Stimulated activated memory B cell treated with anti-CD40 and anti-IgM and Interleukin-4, amounts not matched to agents 10 μg/mL and 1 μg/mL and 100 μg/mL, for 72 hours (primary cell): ENCODE measurements at regions not wholly inside any gene's neighbourhood (a gene's known extent, or its start where the extent isn't known, plus 50 kb on each side); places are given as distances from the start of the nearest gene placed in this dataset.

Source experiments
- ATAC-seq: fragments of 150-1000 bp; cut with Tn5 transposase; 2 replicates; pipeline ENCODE4 v1.10.0; 2021
- H3K27ac Mint-ChIP-seq: one replicate; pipeline ENCODE4 v1.8.0; 2022; ENCODE audit warnings: mild to moderate bottlenecking, mixed read lengths
- H3K27me3 Mint-ChIP-seq: one replicate; pipeline ENCODE4 v1.8.0; 2022; ENCODE audit warnings: mixed read lengths
- H3K36me3 Mint-ChIP-seq: one replicate; pipeline ENCODE4 v1.8.0; 2022; ENCODE audit warnings: mixed read lengths
- H3K4me1 Mint-ChIP-seq: one replicate; pipeline ENCODE4 v1.8.0; 2022; ENCODE audit warnings: mixed read lengths
- H3K4me3 Mint-ChIP-seq: one replicate; pipeline ENCODE4 v1.8.0; 2022; ENCODE audit warnings: mild to moderate bottlenecking, moderate library complexity, mixed read lengths
- H3K9me3 Mint-ChIP-seq: one replicate; pipeline ENCODE4 v1.8.0; 2022; ENCODE audit warnings: mixed read lengths

DNA sequence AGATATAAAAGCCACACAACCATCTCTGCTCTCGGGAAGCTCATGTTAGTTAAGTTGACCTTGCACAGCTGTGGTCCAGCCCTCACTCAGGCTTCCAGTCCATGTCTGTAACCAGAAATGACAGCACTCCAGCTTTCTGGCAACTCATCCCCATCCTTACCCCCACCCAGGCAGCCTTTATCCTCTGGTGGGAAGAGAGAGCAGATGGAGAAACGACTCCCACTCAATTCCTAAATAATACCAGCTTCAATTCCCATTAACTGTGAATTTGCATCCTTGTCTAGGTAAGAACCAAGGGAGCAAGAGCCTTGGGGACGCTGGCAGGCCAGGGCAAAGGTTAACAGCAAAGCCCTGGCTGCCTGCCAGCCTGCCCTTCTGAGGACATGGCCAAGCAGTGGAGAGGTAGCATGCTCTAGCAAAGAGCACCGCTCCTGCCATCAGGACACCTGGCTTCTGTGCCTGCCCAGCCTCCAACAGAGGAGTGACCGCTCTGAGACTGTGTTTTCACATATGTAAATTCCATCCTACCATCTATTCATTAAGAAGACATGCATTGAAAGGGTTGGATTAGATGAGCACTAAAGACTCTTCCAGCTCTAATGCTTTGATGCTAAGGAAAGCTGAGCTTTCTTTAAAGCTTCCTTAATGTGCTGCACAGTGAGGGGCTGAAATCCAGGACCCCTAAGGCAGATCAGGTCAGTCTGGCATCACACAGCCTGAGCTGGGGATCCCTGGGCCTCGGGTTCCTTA is 236.1 kb downstream of the GRIN2B start:
- H3K27ac Mint-ChIP-seq, result no peak overlapping the region
- H3K9me3 Mint-ChIP-seq, result no peaks in the 10 kb centered on the region
- ATAC-seq, result no peak
- peaks cover 51% of the 10 kb centered on the region for H3K27me3 Mint-ChIP-seq
- no peaks in the 10 kb centered on the region for H3K36me3 Mint-ChIP-seq
- no peaks in the 10 kb centered on the region for H3K4me1 Mint-ChIP-seq
- H3K4me3 Mint-ChIP-seq, result no peak overlapping the region

DNA sequence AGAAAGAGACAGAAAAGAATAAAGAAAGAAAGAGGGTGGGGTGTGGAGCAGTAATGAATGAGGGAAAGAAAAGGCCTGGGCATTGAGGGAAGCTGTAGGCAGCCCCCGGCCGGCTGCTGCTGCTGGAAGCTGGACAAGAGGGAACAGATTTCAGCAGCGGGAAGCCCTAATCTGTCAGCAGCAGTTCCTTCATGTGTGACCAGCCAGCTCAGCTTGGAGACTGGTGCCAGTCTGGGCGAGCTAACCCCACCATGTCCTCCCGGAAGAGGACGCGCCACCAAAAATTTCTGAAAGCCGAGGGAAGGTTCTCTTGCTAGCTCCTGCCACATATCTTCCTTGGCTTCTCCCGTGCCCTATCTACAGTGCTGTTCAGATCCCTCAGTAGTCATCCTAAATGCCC is 236.8 kb downstream of the GRIN2B start:
- Mint-ChIP-seq H3K36me3 (no peaks in the 10 kb centered on the region), H3K27me3 (peaks cover 43% of the 10 kb centered on the region), H3K9me3 (no peaks in the 10 kb centered on the region), H3K4me3 (no peak overlapping the region), H3K27ac (no peak overlapping the region), H3K4me1 (peaks cover 5% of the 10 kb centered on the region)
- no peak for ATAC-seq

DNA sequence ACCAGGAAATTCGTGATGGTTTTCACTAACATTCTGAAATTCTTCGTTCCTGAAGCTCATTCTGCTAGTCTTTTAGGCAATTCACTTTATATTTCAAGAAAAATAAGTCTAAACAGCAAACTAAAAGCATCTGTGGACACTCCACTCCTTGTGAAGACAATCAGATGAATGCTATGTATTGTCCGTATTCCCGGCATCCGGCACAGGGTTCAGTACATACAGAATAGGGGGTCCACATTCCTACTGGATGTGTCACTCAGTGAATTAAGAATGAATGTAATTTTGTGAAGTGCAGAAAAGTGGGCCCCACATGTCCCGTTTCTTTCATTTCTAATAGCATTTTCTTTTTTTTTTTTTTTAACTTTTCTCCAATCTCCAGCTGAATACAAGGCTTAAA is 241.3 kb downstream of the GRIN2B start:
- Mint-ChIP-seq H3K4me1 (peaks cover 8% of the 10 kb centered on the region), H3K27me3 (peaks cover 24% of the 10 kb centered on the region), H3K27ac (no peak overlapping the region), H3K4me3 (no peak overlapping the region), H3K36me3 (no peaks in the 10 kb centered on the region), H3K9me3 (no peaks in the 10 kb centered on the region)
- no peak for ATAC-seq

DNA sequence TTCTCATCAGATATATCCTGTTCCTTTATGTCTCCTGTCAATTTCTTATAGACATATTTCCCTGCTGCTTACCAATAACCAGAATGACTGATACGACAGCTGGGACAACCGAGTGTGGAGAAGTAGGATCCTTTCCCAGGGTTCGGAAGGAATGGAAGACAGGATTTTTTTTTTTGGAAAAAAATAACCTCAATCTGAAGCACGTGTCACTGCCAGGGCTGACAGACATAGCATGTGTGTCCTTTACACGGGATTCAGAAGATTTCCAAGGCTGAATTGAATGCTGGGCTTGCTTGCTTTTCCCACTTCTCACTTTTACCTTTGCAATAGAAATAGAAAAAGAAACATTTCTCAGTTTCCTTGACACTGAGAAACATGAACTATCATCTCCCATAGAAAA is 245.7 kb downstream of the GRIN2B start:
- Mint-ChIP-seq H3K27me3 (peaks cover 11% of the 10 kb centered on the region), H3K4me1 (peaks cover 8% of the 10 kb centered on the region), H3K9me3 (no peaks in the 10 kb centered on the region), H3K36me3 (no peaks in the 10 kb centered on the region), H3K27ac (no peak overlapping the region), H3K4me3 (no peak overlapping the region)
- ATAC-seq, result no peak

DNA sequence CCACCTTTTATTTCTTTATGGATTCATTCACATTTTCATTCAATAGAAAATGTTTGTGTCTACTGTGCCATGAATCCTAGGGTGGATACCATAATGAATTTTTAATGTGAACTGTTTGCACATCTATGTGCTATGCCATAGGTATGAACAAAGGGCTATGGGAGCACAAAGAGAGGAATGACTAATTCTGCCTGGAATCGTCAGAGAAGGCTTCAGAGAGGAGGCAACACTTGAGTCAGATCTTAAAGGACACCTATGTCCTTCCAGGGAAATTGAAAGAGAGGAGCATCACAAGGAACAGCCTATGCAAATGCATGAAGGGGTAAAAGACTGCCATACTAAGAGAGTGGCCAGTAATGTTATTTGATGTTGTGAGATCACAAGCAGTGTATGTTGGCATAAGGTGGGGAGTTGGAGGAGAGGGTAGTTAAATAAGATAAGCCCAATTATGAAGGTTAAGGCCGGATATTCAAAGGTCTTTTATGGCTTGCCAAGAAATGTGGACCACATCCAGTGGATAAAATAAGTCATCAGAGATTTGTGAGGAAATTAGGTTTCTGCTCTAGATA is 246.7 kb downstream of the GRIN2B start:
- Mint-ChIP-seq H3K4me1 (peaks cover 5% of the 10 kb centered on the region), H3K27me3 (peaks cover 15% of the 10 kb centered on the region), H3K9me3 (no peaks in the 10 kb centered on the region), H3K36me3 (no peaks in the 10 kb centered on the region), H3K27ac (no peak overlapping the region), H3K4me3 (no peak overlapping the region)
- no peak for ATAC-seq

DNA sequence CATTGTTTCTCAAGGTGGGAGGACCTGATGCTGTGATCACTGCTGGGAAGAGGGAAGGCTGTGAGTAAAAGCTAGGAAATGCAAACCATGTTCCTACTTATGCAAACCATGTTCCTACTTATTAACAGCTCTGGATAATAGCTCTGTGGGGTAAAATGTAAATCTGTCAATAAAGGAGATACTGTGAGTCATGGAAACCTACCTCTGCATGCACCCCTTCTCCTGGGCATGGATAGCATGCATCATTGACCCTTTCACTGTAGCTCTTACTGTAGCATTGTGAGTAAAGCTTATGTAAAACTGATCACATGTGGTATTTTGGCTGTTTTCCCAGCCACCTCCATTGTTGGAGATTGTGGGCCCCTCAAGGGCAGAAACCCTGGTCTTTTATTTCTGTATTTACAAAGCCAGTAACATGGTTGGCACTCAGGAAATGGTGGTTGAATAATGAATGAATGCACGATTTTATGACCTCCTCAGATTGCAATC is 253.7 kb downstream of the GRIN2B start:
- Mint-ChIP-seq H3K9me3 (no peaks in the 10 kb centered on the region), H3K4me3 (no peak overlapping the region), H3K27me3 (peaks cover 29% of the 10 kb centered on the region), H3K4me1 (no peaks in the 10 kb centered on the region), H3K27ac (no peak overlapping the region), H3K36me3 (no peaks in the 10 kb centered on the region)
- ATAC-seq, result no peak

DNA sequence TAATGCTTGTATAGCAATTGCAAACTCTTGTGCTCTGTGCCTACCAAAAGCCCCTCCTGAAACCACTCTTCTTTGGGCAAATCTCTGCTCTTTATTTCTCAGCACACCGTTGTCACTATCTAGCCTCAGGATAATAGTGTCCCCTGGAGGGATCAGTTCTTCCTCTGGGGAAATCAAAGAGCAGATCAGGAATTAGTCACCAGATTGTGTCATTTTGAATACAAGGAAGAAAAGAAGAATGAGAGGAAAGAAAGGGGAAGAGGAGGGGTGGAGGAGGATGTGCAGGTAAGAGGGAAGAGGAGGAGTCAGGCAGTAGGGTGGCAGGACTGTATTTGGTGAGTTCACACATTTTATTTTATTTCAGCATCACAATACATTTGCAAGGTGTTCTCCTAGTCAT is 256.4 kb downstream of the GRIN2B start:
- no peak for ATAC-seq
- Mint-ChIP-seq H3K9me3 (no peaks in the 10 kb centered on the region), H3K36me3 (no peaks in the 10 kb centered on the region), H3K4me3 (no peak overlapping the region), H3K27me3 (peaks cover 33% of the 10 kb centered on the region), H3K27ac (no peak overlapping the region), H3K4me1 (no peaks in the 10 kb centered on the region)

DNA sequence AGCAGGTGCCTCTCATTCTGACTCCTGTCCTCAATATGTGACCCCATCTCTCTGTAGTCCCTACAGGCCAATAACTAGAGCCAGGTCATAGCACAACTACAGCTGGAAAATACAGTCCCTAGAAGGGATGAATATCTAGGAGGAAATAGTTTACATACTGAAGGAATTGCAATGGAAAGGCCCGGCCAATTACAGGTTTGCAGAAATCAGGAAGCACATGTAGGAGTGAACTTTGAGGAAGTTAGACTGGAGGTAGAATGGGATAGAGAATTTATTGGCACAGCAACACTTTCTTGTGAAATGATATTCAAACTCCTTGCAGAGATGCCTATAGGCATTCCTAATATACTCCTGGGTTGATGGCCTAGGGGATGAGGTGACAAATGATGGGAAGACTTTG is 257.3 kb downstream of the GRIN2B start:
- peaks cover 30% of the 10 kb centered on the region for H3K27me3 Mint-ChIP-seq
- H3K27ac Mint-ChIP-seq, result no peak overlapping the region
- no peaks in the 10 kb centered on the region for H3K4me1 Mint-ChIP-seq
- H3K9me3 Mint-ChIP-seq, result no peaks in the 10 kb centered on the region
- no peaks in the 10 kb centered on the region for H3K36me3 Mint-ChIP-seq
- no peak for ATAC-seq
- H3K4me3 Mint-ChIP-seq, result no peak overlapping the region

DNA sequence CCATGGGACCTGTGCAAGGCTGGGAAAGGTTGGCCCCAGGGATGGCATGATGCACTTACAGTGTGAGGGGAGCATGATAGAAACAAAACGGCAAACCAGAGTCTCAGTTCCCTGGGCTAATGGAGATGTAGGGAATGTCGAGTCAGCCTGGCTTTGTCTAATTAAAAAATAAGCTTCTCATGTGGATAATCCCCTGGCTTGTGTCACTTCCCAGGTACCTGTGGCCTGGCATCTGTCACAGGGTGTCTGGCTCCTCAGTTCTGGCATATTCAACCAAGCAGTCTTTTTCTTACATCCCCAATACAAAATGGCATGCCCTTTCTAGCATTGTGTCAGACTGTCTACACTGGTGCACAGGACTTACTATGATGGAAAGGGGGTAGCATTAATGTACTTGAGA is 261.4 kb downstream of the GRIN2B start:
- Mint-ChIP-seq H3K9me3 (no peaks in the 10 kb centered on the region), H3K27me3 (peaks cover 24% of the 10 kb centered on the region), H3K36me3 (no peaks in the 10 kb centered on the region), H3K4me3 (no peak overlapping the region), H3K4me1 (no peaks in the 10 kb centered on the region), H3K27ac (no peak overlapping the region)
- ATAC-seq, result no peak

DNA sequence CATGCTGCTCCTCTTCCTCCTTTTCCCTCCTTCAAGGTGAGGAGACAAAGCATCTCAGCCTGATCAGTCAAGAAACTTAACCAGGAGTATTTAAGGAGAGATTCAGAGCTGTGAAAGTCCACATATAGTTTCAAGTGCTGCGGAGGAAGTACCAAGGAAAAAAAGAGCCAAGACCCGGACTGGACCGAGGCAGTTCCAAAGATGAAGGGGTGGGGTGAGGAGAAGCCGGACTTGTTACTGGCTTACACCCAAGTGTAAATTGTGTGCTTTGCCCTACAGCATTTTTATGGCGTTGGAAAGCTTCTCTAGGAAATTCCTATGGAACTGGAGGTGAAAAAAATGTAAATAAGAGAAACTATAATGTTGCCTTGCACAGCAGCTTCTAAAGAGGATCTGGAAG is 263.1 kb downstream of the GRIN2B start:
- Mint-ChIP-seq H3K9me3 (no peaks in the 10 kb centered on the region), H3K4me3 (no peak overlapping the region), H3K27ac (no peak overlapping the region), H3K4me1 (no peaks in the 10 kb centered on the region), H3K27me3 (peaks cover 24% of the 10 kb centered on the region), H3K36me3 (no peaks in the 10 kb centered on the region)
- no peak for ATAC-seq

DNA sequence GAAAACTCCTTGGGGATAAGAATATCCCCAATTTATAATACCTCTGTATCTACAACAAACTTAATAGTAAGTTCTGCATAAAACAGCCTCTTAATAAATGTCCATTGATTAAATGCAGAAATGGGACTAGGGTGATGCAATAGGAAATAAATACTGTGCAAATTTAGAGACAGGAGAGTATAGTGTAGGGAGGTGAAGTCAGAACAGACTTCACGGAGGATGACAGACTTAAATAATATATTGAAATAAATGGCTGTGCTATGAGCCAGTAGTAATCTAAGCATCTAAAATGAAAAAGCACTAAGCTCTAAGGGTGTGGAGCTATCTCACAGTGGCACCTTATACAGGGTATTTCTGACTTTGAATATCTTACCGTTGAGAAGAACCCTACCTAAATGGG is 265.3 kb downstream of the GRIN2B start:
- no peak overlapping the region for H3K27ac Mint-ChIP-seq
- no peaks in the 10 kb centered on the region for H3K9me3 Mint-ChIP-seq
- H3K4me3 Mint-ChIP-seq, result no peak overlapping the region
- no peak for ATAC-seq
- H3K36me3 Mint-ChIP-seq, result no peaks in the 10 kb centered on the region
- H3K4me1 Mint-ChIP-seq, result no peaks in the 10 kb centered on the region
- H3K27me3 Mint-ChIP-seq, result peaks cover 14% of the 10 kb centered on the region

DNA sequence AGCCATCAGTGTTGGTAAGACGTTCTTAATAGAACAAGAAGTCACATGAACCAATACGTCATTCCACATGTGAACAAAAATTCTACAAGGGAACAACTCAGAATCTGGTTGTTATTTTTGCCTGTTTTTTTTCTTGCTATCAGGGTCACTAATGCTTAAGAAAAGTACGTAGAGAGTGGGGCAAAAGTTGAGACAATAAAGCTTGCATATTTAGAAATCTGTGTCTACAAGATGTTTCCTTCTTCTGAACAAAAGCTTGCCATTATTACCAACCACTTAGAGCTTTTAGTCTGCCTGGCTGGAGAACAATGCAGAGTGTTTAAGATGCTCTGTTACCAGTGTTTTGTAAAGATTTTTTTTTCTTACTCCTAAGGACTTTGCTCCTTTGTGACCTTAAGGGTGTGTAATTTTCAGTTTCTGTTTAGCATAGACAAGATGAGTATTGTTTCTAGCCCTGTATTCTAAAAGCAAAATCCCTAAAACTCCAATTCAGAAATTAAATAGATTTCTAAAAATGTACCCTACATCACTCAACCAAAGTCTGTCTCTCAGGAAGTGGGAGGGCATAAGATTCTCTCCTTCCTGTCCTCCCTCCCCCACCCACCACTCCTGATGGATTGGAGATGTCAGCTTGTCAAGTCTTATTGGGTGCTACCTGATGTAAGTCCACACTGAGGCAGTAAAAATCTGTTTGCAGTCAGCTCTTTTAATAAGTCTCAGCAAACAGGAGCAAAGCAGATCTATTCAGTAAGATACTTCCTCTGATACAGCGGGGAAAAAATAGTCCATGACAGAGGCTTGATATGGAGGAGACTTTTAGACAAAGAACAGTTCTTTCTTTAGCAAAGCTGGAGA is 267.6 kb downstream of the GRIN2B start:
- Mint-ChIP-seq H3K27me3 (peaks cover 2% of the 10 kb centered on the region), H3K36me3 (no peaks in the 10 kb centered on the region), H3K9me3 (no peaks in the 10 kb centered on the region), H3K4me1 (no peaks in the 10 kb centered on the region), H3K4me3 (no peak overlapping the region), H3K27ac (no peak overlapping the region)
- no peak for ATAC-seq

DNA sequence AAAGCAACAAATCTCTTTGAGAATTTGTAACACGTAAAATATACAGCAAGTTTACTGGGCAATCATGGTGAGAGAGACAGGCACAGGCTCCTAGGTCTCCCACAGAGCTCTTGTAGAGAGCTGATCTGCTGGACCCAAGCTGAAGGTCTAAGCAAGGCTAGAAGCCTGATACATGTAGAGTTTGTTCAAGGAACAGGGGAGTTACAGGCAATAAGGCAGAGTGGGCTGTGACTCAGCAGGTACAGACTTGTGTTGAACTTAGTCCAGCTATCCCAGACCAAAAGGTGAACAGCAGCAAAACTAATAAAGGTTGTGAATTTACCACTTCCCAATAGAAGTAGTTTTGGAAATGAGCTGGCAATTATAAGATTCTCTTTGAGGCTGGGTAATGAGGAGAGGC is 273.6 kb downstream of the GRIN2B start:
- no peaks in the 10 kb centered on the region for H3K36me3 Mint-ChIP-seq
- no peaks in the 10 kb centered on the region for H3K9me3 Mint-ChIP-seq
- H3K4me1 Mint-ChIP-seq, result no peaks in the 10 kb centered on the region
- H3K4me3 Mint-ChIP-seq, result no peak overlapping the region
- no peak for ATAC-seq
- no peak overlapping the region for H3K27ac Mint-ChIP-seq
- H3K27me3 Mint-ChIP-seq, result peaks cover 12% of the 10 kb centered on the region

DNA sequence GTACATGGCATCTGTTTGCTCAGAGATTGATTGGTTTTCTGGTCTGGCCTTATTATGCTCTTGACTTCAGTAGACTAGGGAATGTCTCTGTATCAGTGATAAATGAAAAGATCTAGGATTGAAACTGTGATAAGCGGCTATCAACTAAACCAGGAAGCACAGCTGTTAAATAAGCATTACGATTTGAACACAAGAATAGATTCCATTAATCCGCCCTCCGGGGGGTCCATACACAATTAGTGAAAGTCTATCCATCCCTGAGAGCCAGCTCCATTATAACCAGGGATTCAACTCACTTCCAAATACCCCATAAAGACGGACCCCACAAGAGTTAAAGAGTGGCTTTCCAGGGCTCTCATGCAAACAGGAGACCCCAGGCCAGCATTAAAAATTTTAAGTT is 279.0 kb downstream of the GRIN2B start:
- H3K4me1 Mint-ChIP-seq, result no peaks in the 10 kb centered on the region
- ATAC-seq, result no peak
- H3K4me3 Mint-ChIP-seq, result no peak overlapping the region
- H3K27me3 Mint-ChIP-seq, result peaks cover 31% of the 10 kb centered on the region
- H3K27ac Mint-ChIP-seq, result no peak overlapping the region
- H3K9me3 Mint-ChIP-seq, result no peaks in the 10 kb centered on the region
- no peaks in the 10 kb centered on the region for H3K36me3 Mint-ChIP-seq

DNA sequence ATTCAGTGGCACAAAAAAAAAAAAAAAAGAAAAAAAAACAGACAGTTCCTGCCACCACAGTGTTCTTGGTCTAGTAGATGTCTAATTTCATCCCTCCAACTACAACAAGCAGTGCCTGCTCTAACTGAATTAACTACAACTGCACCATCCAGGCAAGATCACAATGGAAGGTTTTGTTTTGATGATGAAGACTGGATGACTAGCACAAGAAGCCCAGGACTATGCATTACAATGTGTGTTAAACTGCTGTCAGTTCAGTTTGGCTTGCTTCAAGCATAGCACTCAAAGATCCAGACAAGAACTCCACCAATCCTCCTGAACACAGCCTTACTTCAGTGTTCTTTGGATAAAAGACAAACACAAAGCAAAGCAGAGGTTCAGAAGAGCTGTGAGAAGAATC is 279.9 kb downstream of the GRIN2B start:
- Mint-ChIP-seq H3K4me3 (no peak overlapping the region), H3K27ac (no peak overlapping the region), H3K9me3 (no peaks in the 10 kb centered on the region), H3K27me3 (peaks cover 35% of the 10 kb centered on the region), H3K36me3 (no peaks in the 10 kb centered on the region), H3K4me1 (no peaks in the 10 kb centered on the region)
- no peak for ATAC-seq

DNA sequence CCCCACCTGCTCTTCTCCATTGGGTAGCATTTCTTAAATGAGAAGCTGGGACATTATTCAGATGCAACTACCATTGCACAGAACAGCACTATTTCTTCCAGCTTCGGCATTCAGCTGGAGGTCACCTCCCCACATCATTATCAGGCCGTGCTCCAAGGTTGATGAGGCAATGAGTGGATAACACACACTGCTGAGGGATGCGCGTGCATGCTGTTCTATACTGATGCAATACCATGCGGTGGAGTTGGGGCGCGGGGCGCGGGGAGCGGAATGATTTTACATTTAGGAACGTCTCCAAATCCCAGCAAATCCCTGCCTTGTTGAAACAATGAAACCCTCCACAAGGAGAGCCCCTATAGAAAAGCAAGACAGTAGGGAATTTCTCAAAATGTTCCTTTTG is 283.4 kb downstream of the GRIN2B start:
- Mint-ChIP-seq H3K4me1 (no peaks in the 10 kb centered on the region), H3K36me3 (no peaks in the 10 kb centered on the region), H3K9me3 (peaks cover 4% of the 10 kb centered on the region), H3K4me3 (no peak overlapping the region), H3K27ac (no peak overlapping the region), H3K27me3 (peaks cover 39% of the 10 kb centered on the region)
- no peak for ATAC-seq
